ENCODE measurements at regions not wholly inside any gene's neighbourhood (a gene's known extent, or its start where the extent isn't known, plus 50 kb on each side); places are given as distances from the start of the nearest gene placed in this dataset.
"Not testable (repeated sequence)": the region's sequence is repeated elsewhere in the genome, so short reads cannot be mapped to it uniquely, and the experiment has no call there.

DNA sequence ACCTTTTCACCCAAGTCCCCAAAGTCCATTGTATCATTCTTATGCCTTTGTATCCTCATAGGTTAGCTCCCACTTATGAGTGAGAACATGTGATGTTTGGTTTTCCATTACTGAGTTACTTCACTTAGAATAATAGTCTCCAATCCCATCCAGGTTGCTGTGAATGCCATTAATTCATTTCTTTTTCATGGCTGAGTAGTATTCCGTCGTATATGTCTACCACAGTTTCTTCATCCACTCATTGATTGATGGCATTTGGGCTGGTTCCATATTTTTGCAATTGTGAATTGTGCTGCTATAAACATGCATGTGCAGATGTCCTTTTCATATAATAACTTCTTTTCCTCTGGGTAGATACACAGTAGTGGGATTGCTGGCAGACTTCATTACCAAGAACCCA is 451.9 kb upstream of the KLF6 start:
- not testable (repeated sequence) for H3K27me3 ChIP-seq (ENCODE audit: control insufficient read depth, insufficient read depth, low read length); H3K9me3 ChIP-seq (ENCODE audit: control insufficient read depth, insufficient read depth, low read length); H3K36me3 ChIP-seq (ENCODE audit: control insufficient read depth, insufficient read depth, low read length); H3K27ac ChIP-seq (ENCODE audit: low read depth, low read length); H3K4me1 ChIP-seq (ENCODE audit: control insufficient read depth, insufficient read depth, low read length); DNase-seq (ENCODE audit: low read depth in 4 of 6, low spot score in 6 of 6); H3K4me3 ChIP-seq (ENCODE audit: low read depth, low read length)
- WGBS (ENCODE audit: insufficient coverage): no CpG with 5 or more reads among the region's 2 CpGs

DNA sequence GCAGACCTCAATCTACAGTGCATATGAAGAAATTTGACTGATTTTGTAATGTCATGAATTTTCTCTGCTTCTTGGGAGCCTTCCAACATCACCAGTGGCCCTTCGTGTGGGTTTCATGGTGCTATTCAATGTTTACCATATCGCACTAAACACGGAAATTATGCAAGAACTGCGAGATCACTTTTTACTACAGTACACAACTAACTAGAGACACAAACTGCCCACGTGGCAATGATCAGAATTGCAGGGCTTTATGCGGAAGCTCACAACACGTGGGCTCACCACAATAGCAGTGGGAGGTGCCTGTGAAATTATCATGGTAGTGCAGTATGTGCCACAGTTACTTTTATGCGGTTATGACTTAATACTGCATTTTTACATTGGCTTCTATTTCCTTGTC is 449.7 kb upstream of the KLF6 start:
- Histone ChIP-seq H3K9me3 (ENCODE audit: control insufficient read depth, insufficient read depth, low read length) (no peaks in the 10 kb centered on the region), H3K27ac (ENCODE audit: low read depth, low read length) (no peak overlapping the region), H3K4me1 (ENCODE audit: control insufficient read depth, insufficient read depth, low read length) (no peaks in the 10 kb centered on the region), H3K4me3 (ENCODE audit: low read depth, low read length) (no peak overlapping the region), H3K27me3 (ENCODE audit: control insufficient read depth, insufficient read depth, low read length) (no peaks in the 10 kb centered on the region), H3K36me3 (ENCODE audit: control insufficient read depth, insufficient read depth, low read length) (no peaks in the 10 kb centered on the region)
- DNase-seq (ENCODE audit: low read depth in 4 of 6, low spot score in 6 of 6): no peak
- WGBS (ENCODE audit: insufficient coverage): 96% methylated on average over 5 of the region's 8 CpGs

DNA sequence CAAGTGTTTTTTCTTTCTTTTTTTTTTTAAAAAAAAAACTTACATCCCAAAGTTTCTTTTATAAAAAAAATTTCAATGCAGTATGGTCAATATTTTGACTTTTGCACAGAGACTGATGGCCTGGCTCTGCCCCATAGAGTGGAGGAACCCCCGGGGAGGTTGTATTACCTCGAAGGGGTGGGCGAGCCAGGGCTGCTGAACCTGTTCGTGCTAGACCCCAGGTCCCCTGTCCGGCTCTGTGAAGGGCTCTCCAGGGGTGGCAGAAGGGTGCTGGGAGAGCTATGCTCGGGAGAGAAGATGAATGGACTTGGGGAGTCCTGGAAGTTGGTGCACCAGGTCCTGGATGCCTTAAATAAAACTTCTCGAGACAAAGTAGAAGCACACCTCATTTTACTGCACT is 446.4 kb upstream of the KLF6 start:
- no peak overlapping the region for H3K4me3 ChIP-seq (ENCODE audit: low read depth, low read length)
- DNase-seq (ENCODE audit: low read depth in 4 of 6, low spot score in 6 of 6): no peak
- H3K36me3 ChIP-seq (ENCODE audit: control insufficient read depth, insufficient read depth, low read length): no peaks in the 10 kb centered on the region
- H3K27me3 ChIP-seq (ENCODE audit: control insufficient read depth, insufficient read depth, low read length): no peaks in the 10 kb centered on the region
- no peak overlapping the region for H3K27ac ChIP-seq (ENCODE audit: low read depth, low read length)
- WGBS (ENCODE audit: insufficient coverage): 94% methylated on average over 6 of the region's 7 CpGs
- H3K9me3 ChIP-seq (ENCODE audit: control insufficient read depth, insufficient read depth, low read length): no peaks in the 10 kb centered on the region
- no peaks in the 10 kb centered on the region for H3K4me1 ChIP-seq (ENCODE audit: control insufficient read depth, insufficient read depth, low read length)

DNA sequence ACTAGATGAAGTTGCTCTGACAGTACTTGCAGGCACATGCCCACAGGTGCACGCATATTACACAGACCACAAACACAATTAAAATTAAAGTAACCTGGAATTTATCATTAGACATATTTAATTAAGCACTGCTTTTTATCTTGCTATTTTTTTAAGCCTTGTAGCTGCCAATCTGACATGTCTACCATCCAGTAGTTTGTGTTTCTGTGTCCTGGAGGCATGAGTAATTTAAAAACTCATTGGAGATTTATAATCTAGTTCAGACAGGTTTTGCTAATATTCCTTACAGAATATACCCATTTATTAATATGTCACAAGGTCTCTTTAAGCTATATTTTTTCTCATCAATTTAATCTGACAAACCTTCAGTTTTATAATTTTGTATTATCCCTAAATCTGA is 445.0 kb upstream of the KLF6 start:
- Histone ChIP-seq H3K27ac (ENCODE audit: low read depth, low read length) (no peak overlapping the region), H3K9me3 (ENCODE audit: control insufficient read depth, insufficient read depth, low read length) (no peaks in the 10 kb centered on the region), H3K4me1 (ENCODE audit: control insufficient read depth, insufficient read depth, low read length) (no peaks in the 10 kb centered on the region), H3K4me3 (ENCODE audit: low read depth, low read length) (no peak overlapping the region), H3K36me3 (ENCODE audit: control insufficient read depth, insufficient read depth, low read length) (no peaks in the 10 kb centered on the region), H3K27me3 (ENCODE audit: control insufficient read depth, insufficient read depth, low read length) (no peaks in the 10 kb centered on the region)
- no peak for DNase-seq (ENCODE audit: low read depth in 4 of 6, low spot score in 6 of 6)
- no CpG with 5 or more reads among the region's 1 CpG for WGBS (ENCODE audit: insufficient coverage)

DNA sequence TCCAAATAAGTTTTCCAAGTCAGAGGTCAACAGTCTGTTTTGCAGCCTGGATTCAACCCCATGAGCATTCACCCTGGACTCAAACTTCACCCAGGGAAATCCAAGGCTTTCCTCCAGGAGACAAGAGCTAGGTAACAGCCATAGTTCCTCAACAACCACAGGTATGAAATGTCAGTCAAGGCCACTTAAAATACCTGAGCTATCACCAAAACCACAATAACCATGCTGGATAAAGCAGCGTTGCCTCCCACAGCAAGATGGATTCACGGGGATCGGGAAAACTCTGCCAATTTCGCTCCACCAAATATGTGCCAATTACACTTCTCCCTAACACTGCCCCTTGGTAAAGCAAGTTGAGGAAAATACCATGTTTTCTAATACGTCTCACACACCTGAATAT is 444.1 kb upstream of the KLF6 start:
- no peak for DNase-seq (ENCODE audit: low read depth in 4 of 6, low spot score in 6 of 6)
- no peaks in the 10 kb centered on the region for H3K9me3 ChIP-seq (ENCODE audit: control insufficient read depth, insufficient read depth, low read length)
- H3K36me3 ChIP-seq (ENCODE audit: control insufficient read depth, insufficient read depth, low read length): no peaks in the 10 kb centered on the region
- no peaks in the 10 kb centered on the region for H3K27me3 ChIP-seq (ENCODE audit: control insufficient read depth, insufficient read depth, low read length)
- H3K4me1 ChIP-seq (ENCODE audit: control insufficient read depth, insufficient read depth, low read length): no peaks in the 10 kb centered on the region
- no peak overlapping the region for H3K27ac ChIP-seq (ENCODE audit: low read depth, low read length)
- WGBS (ENCODE audit: insufficient coverage): 97% methylated on average over 4 of the region's 5 CpGs
- H3K4me3 ChIP-seq (ENCODE audit: low read depth, low read length): no peak overlapping the region

DNA sequence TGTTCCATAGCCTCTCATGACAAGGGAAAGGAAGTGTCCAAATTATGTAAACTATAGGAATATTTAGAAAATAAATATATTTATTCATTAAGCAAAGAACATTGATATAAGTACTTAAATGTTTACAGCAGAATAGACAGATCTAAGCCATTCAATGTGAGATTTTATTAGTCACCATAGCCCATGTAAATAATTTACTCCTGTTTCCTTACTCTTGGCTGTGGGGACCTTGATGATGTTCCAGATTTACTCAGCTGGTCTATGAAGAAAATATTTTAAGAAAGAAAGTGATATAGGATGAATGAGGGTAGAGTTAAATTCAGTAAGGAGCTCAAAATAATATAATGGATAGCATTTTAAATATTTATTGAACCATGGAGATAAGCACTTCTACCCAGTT is 442.6 kb upstream of the KLF6 start:
- H3K27me3 ChIP-seq (ENCODE audit: control insufficient read depth, insufficient read depth, low read length): no peaks in the 10 kb centered on the region
- no peak overlapping the region for H3K27ac ChIP-seq (ENCODE audit: low read depth, low read length)
- no peaks in the 10 kb centered on the region for H3K4me1 ChIP-seq (ENCODE audit: control insufficient read depth, insufficient read depth, low read length)
- DNase-seq (ENCODE audit: low read depth in 4 of 6, low spot score in 6 of 6): no peak
- H3K9me3 ChIP-seq (ENCODE audit: control insufficient read depth, insufficient read depth, low read length): no peaks in the 10 kb centered on the region
- no peaks in the 10 kb centered on the region for H3K36me3 ChIP-seq (ENCODE audit: control insufficient read depth, insufficient read depth, low read length)
- no peak overlapping the region for H3K4me3 ChIP-seq (ENCODE audit: low read depth, low read length)

DNA sequence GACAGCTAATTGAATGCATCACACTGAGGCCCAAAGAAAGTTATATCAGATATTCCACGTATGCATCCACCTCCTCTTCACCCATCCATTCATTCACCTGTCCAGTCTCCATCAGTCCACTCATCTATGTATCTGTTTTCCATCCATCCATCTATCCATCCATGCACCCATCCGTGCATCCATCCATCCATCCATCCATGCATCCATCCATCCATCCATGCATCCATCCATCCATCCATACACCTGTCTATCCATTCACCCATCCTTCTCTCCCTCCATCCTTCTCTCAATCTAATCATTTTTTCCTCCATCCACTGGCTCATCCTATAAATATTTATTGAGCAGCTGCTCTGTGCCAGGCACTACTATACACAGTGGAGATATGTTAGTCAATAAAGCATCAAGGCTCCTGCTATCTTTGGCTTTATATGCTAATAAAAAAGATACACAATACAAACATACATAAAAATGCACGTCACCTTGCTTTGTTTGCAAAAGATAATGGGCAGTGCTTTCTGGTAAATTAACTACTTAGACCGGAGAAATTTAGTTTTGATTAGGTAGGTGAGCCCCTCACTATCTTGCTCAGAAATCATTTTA is 442.0 kb upstream of the KLF6 start:
- DNase-seq (ENCODE audit: low read depth in 4 of 6, low spot score in 6 of 6): no peak
- Histone ChIP-seq H3K4me3 (ENCODE audit: low read depth, low read length) (no peak overlapping the region), H3K4me1 (ENCODE audit: control insufficient read depth, insufficient read depth, low read length) (no peaks in the 10 kb centered on the region), H3K27ac (ENCODE audit: low read depth, low read length) (no peak overlapping the region), H3K36me3 (ENCODE audit: control insufficient read depth, insufficient read depth, low read length) (no peaks in the 10 kb centered on the region), H3K9me3 (ENCODE audit: control insufficient read depth, insufficient read depth, low read length) (no peaks in the 10 kb centered on the region), H3K27me3 (ENCODE audit: control insufficient read depth, insufficient read depth, low read length) (no peaks in the 10 kb centered on the region)
- 94% methylated on average over 2 of the region's 4 CpGs for WGBS (ENCODE audit: insufficient coverage)

DNA sequence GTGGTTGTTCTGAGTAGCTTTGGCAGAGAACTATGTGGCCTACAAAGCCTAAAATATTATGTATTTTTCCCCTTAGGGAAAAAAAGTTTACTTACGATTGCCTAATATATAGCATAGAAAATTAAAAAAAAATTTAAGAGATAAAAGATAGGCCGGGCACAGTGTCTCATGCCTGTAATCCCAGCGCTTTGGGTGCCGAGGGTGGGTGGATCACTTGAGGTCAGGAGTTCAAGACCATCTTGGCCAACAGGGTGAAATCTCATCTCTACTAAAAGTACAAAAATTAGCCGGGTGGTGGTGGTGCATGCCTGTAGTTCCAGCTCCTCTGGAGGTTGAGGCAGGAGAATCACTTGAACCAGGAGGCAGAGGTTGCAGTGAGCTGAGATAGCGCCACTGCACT is 439.2 kb upstream of the KLF6 start:
- no peak overlapping the region for H3K4me3 ChIP-seq (ENCODE audit: low read depth, low read length)
- H3K4me1 ChIP-seq (ENCODE audit: control insufficient read depth, insufficient read depth, low read length): no peaks in the 10 kb centered on the region
- no peak for DNase-seq (ENCODE audit: low read depth in 4 of 6, low spot score in 6 of 6)
- 100% methylated on average over 2 of the region's 6 CpGs for WGBS (ENCODE audit: insufficient coverage)
- no peaks in the 10 kb centered on the region for H3K9me3 ChIP-seq (ENCODE audit: control insufficient read depth, insufficient read depth, low read length)
- H3K27ac ChIP-seq (ENCODE audit: low read depth, low read length): no peak overlapping the region
- no peaks in the 10 kb centered on the region for H3K36me3 ChIP-seq (ENCODE audit: control insufficient read depth, insufficient read depth, low read length)
- no peaks in the 10 kb centered on the region for H3K27me3 ChIP-seq (ENCODE audit: control insufficient read depth, insufficient read depth, low read length)

DNA sequence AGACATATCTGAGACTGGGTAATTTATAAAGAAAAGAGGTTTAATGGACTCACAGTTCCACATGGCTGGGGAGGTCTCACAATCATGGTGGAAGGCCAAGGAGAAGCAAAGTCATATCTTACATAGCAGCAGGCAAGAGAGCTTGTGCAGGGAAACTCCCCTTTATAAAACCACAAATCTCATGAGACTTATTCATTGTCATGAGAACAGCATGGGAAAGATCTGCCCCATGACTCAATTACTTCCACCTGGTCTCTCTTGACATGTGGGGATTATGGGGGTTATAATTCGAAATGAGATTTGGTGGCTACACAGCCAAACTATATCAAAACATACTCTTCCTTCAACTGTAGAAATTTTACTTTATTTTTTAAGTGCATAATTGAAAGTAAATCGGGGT is 436.3 kb upstream of the KLF6 start:
- not testable (repeated sequence) for H3K9me3 ChIP-seq (ENCODE audit: control insufficient read depth, insufficient read depth, low read length); H3K4me3 ChIP-seq (ENCODE audit: low read depth, low read length)

DNA sequence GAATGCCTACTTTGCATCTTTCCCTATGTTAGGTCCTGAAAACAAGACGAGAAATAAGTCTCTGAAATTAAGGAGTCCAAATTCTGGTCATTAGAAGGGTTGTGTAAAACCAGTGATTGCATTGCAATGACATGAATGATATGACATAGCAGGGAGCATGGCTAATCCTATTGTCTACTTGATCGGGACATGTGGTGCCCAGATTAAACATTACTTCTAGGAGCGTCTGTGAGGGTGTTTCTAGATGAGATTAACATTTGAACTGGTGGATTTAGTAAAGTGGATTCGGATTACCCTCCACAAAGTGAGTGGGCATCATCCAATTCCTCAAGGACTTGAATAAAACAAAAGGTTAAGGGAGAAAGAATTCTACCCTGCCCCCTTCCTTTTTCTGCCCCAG is 434.9 kb upstream of the KLF6 start:
- no peak overlapping the region for H3K4me3 ChIP-seq (ENCODE audit: low read depth, low read length)
- WGBS (ENCODE audit: insufficient coverage): 80% methylated on average over 2 of the region's 4 CpGs
- no peaks in the 10 kb centered on the region for H3K27me3 ChIP-seq (ENCODE audit: control insufficient read depth, insufficient read depth, low read length)
- no peak for DNase-seq (ENCODE audit: low read depth in 4 of 6, low spot score in 6 of 6)
- H3K9me3 ChIP-seq (ENCODE audit: control insufficient read depth, insufficient read depth, low read length): no peaks in the 10 kb centered on the region
- no peaks in the 10 kb centered on the region for H3K36me3 ChIP-seq (ENCODE audit: control insufficient read depth, insufficient read depth, low read length)
- H3K27ac ChIP-seq (ENCODE audit: low read depth, low read length): no peak overlapping the region
- no peaks in the 10 kb centered on the region for H3K4me1 ChIP-seq (ENCODE audit: control insufficient read depth, insufficient read depth, low read length)

More for the DNA sequence above, 436.3 kb upstream of the KLF6 start:
- no CpG with 5 or more reads among the region's 2 CpGs for WGBS (ENCODE audit: insufficient coverage)
- not testable (repeated sequence) for H3K27ac ChIP-seq (ENCODE audit: low read depth, low read length); H3K27me3 ChIP-seq (ENCODE audit: control insufficient read depth, insufficient read depth, low read length); H3K36me3 ChIP-seq (ENCODE audit: control insufficient read depth, insufficient read depth, low read length); H3K4me1 ChIP-seq (ENCODE audit: control insufficient read depth, insufficient read depth, low read length); DNase-seq (ENCODE audit: low read depth in 4 of 6, low spot score in 6 of 6)
